Upper lobe of left lung (tissue), 4 donors: ENCODE measurements at regions not wholly inside any gene's neighbourhood (a gene's known extent, or its start where the extent isn't known, plus 50 kb on each side); places are given as distances from the start of the nearest gene placed in this dataset.

ENCODE experiments used
- CTCF ChIP-seq, 6 experiments: fragments of 450-650 bp in 4 of 6; fragments of 200-600 bp in 2 of 6; sonication (generic) in 2 of 6; IDR thresholded peaks; one replicate each; pipeline ENCODE4 v1.5.1; 2016 to 2019; ENCODE audit warnings: antibody characterized with exemption in 6 of 6
- EP300 ChIP-seq, 4 donors: sonication (generic); formaldehyde crosslinking; IDR thresholded peaks; one replicate each; pipeline ENCODE4 v1.5.1; 2017; ENCODE audit warnings: antibody characterized with exemption in 4 of 4, control low read depth in 2 of 4
- POLR2A ChIP-seq, 4 donors: fragments of 450-650 bp; IDR thresholded peaks; one replicate each; pipeline ENCODE4 v1.5.1; 2016 to 2017; ENCODE audit warnings: antibody characterized with exemption in 4 of 4, mild to moderate bottlenecking in 2 of 4
- POLR2AphosphoS5 ChIP-seq, 2 donors: sonication (generic); formaldehyde crosslinking; IDR thresholded peaks; one replicate each; pipeline ENCODE4 v1.5.1; 2017; ENCODE audit warnings: antibody characterized with exemption in 2 of 2

- TF ChIP-seq CTCF (IDR thresholded peaks at IDR 0.05) (no peak), POLR2A (IDR thresholded peaks at IDR 0.05) (no peak), POLR2AphosphoS5 (IDR thresholded peaks at IDR 0.05) (no peak), EP300 (IDR thresholded peaks at IDR 0.05) (no peak)
Observed at GRCh38 chr2:234172066-234172465, 121.6 kb downstream of the SPP2 start.
